SK-N-SH (cell line): ENCODE measurements at regions not wholly inside any gene's neighbourhood (a gene's known extent, or its start where the extent isn't known, plus 50 kb on each side); places are given as distances from the start of the nearest gene placed in this dataset.

Source experiments
- EP300 ChIP-seq, 2 experiments: IDR thresholded peaks; 2 replicates each; pipeline versions ENCODE4 v1.4.0 to v1.6.1; 2012; ENCODE audit warnings: borderline replicate concordance in 1 of 2, low read depth in 1 of 2, low read length in 1 of 2
- GABPA ChIP-seq: IDR thresholded peaks from 2 replicates; pipeline ENCODE4 v1.4.0; 2012; ENCODE audit warnings: low read depth, mild to moderate bottlenecking
- JUND ChIP-seq: IDR thresholded peaks from 2 replicates; pipeline ENCODE4 v1.4.0; 2012
- MAX ChIP-seq: IDR thresholded peaks from 2 replicates; pipeline ENCODE4 v1.4.0; 2012; ENCODE audit warnings: low read depth
- REST ChIP-seq: IDR thresholded peaks from 2 replicates; pipeline ENCODE4 v1.6.1; 2012; ENCODE audit warnings: mild to moderate bottlenecking, low read depth, low read length, moderate library complexity
- TEAD4 ChIP-seq: IDR thresholded peaks from 2 replicates; pipeline ENCODE4 v1.4.0; 2012; ENCODE audit warnings: mild to moderate bottlenecking, borderline replicate concordance; ENCODE audit not compliant: insufficient read depth
- USF2 ChIP-seq: fragments of 150-350 bp; IDR thresholded peaks from 2 replicates; pipeline ENCODE4 v1.6.1; 2017; ENCODE audit warnings: antibody characterized with exemption, low read length, low read depth, borderline replicate concordance
- YY1 ChIP-seq: IDR thresholded peaks from 2 replicates; pipeline ENCODE4 v1.4.0; 2012; ENCODE audit warnings: low read depth, mild to moderate bottlenecking
- ZBTB33 ChIP-seq: IDR thresholded peaks from 2 replicates; pipeline ENCODE4 v1.4.0; 2012; ENCODE audit warnings: low read depth, borderline replicate concordance
- TF ChIP-seq, protein P1 (sequence below): fragments of 200-600 bp; sonication (generic); IDR thresholded peaks from 2 replicates; pipeline ENCODE4 v1.6.1; 2017; ENCODE audit warnings: antibody characterized with exemption, mild to moderate bottlenecking, moderate library complexity

DNA sequence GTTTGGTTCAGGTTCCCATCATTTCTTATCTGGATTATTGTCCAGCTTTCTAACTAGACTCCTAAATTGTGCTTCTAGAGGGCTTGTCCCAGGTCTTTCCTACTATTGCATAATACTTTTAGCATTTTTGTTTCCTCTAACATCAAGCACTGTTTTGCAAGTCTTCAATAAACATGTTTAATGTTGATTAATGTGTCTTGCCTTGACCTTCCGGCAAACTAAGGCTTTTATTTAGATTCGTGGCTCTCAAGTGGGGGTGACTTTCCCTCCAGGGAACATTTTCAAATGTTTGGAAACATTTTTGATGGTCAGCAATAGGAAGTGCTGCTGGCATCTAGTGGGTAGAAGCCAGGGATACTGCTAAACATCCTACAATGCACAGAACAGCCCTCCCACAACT lies 90.7 kb downstream of the RPE65 start:
- TF ChIP-seq, protein P1, sequence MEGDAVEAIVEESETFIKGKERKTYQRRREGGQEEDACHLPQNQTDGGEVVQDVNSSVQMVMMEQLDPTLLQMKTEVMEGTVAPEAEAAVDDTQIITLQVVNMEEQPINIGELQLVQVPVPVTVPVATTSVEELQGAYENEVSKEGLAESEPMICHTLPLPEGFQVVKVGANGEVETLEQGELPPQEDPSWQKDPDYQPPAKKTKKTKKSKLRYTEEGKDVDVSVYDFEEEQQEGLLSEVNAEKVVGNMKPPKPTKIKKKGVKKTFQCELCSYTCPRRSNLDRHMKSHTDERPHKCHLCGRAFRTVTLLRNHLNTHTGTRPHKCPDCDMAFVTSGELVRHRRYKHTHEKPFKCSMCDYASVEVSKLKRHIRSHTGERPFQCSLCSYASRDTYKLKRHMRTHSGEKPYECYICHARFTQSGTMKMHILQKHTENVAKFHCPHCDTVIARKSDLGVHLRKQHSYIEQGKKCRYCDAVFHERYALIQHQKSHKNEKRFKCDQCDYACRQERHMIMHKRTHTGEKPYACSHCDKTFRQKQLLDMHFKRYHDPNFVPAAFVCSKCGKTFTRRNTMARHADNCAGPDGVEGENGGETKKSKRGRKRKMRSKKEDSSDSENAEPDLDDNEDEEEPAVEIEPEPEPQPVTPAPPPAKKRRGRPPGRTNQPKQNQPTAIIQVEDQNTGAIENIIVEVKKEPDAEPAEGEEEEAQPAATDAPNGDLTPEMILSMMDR, result no peak
- TF ChIP-seq GABPA (no peak), EP300 (IDR thresholded peaks at IDR 0.05; ENCODE audit: borderline replicate concordance in 1 of 2, low read depth in 1 of 2, low read length in 1 of 2) (no peak), USF2 (no peak), TEAD4 (no peak), REST (no peak), MAX (no peak), JUND (no peak), ZBTB33 (no peak), YY1 (no peak)
